ENCODE measurements at regions not wholly inside any gene's neighbourhood (a gene's known extent, or its start where the extent isn't known, plus 50 kb on each side); places are given as distances from the start of the nearest gene placed in this dataset.

GRCh38 chr4:128373628-128374027 lies 86.0 kb upstream of the PGRMC2 start:
- no peaks in the 10 kb centered on the region for H3K4me1 Mint-ChIP-seq
- H3K4me3 Mint-ChIP-seq: no peak overlapping the region
- no peak for DNase-seq (ENCODE audit: low spot score)
- no peak for TF ChIP-seq SMAD4 (CRISPR knock-in tag; IDR thresholded peaks at IDR 0.05)
- TF ChIP-seq HMGXB4 (CRISPR knock-in tag; IDR thresholded peaks at IDR 0.05): no peak
- no peak for TF ChIP-seq PREB (CRISPR knock-in tag; IDR thresholded peaks at IDR 0.05; ENCODE audit: borderline replicate concordance)
- no peak for TF ChIP-seq ATF6 (CRISPR knock-in tag; IDR thresholded peaks at IDR 0.05)
- no peak for TF ChIP-seq GTF2I (CRISPR knock-in tag; conservative IDR thresholded peaks at IDR 0.05)
- peaks cover 53% of the 10 kb centered on the region for H3K9me3 Mint-ChIP-seq
- no peak for ATAC-seq
- H3K27ac Mint-ChIP-seq: no peak overlapping the region
- CTCF ChIA-PET: no interaction called here
- POLR2A ChIA-PET: no interaction called here
- no peaks in the 10 kb centered on the region; the same call in 1 of the 2 replicates for H3K27me3 Mint-ChIP-seq (ENCODE audit: low read depth)
- peaks cover 41% of the 10 kb centered on the region for H3K36me3 Mint-ChIP-seq

- ATAC-seq (no peak), DNase-seq (ENCODE audit: low spot score) (no peak)
- Mint-ChIP-seq H3K9me3 (peaks cover 49% of the 10 kb centered on the region), H3K4me3 (no peak overlapping the region), H3K36me3 (peaks cover 37% of the 10 kb centered on the region), H3K4me1 (no peaks in the 10 kb centered on the region), H3K27ac (no peak overlapping the region), H3K27me3 (ENCODE audit: low read depth) (no peaks in the 10 kb centered on the region)
- no peak for TF ChIP-seq MXD4 (CRISPR knock-in tag; IDR thresholded peaks at IDR 0.05; ENCODE audit: borderline replicate concordance)
- no peak for TF ChIP-seq ZNF396 (CRISPR knock-in tag; IDR thresholded peaks at IDR 0.05; ENCODE audit: borderline replicate concordance)
- no peak for TF ChIP-seq ZNF219 (CRISPR knock-in tag; IDR thresholded peaks at IDR 0.05; ENCODE audit: borderline replicate concordance)
- TF ChIP-seq PRRX2 (CRISPR knock-in tag; IDR thresholded peaks at IDR 0.05): no peak
- TF ChIP-seq FOXJ3 (CRISPR knock-in tag; IDR thresholded peaks at IDR 0.05; ENCODE audit: borderline replicate concordance): no peak
- ChIA-PET POLR2A (no interaction called here), CTCF (no interaction called here)
Measured at GRCh38 chr4:128371876-128372275, 84.3 kb upstream of the PGRMC2 start.

GRCh38 chr4:128371001-128371777 lies 83.6 kb upstream of the PGRMC2 start:
- no peak for ATAC-seq
- TF ChIP-seq TP53 (CRISPR knock-in tag; IDR thresholded peaks at IDR 0.05) (no peak), NR1H2 (CRISPR knock-in tag; IDR thresholded peaks at IDR 0.05) (no peak), ZNF423 (CRISPR knock-in tag; IDR thresholded peaks at IDR 0.05) (no peak), MLX (CRISPR knock-in tag; IDR thresholded peaks at IDR 0.05) (no peak), USF1 (CRISPR knock-in tag; IDR thresholded peaks at IDR 0.05) (no peak), GTF2I (CRISPR knock-in tag; conservative IDR thresholded peaks at IDR 0.05) (no peak)
- H3K9me3 Mint-ChIP-seq: peaks cover 42% of the 10 kb centered on the region
- H3K27ac Mint-ChIP-seq: no peak overlapping the region
- no peaks in the 10 kb centered on the region for H3K27me3 Mint-ChIP-seq (ENCODE audit: low read depth)
- DNase-seq (ENCODE audit: low spot score): no peak
- H3K36me3 Mint-ChIP-seq: peaks cover 30% of the 10 kb centered on the region
- no peak overlapping the region for H3K4me3 Mint-ChIP-seq
- CTCF ChIA-PET: no interaction called here
- POLR2A ChIA-PET: no interaction called here
- no peaks in the 10 kb centered on the region for H3K4me1 Mint-ChIP-seq
